GM13976 (cell line): ENCODE measurements at regions not wholly inside any gene's neighbourhood (a gene's known extent, or its start where the extent isn't known, plus 50 kb on each side); places are given as distances from the start of the nearest gene placed in this dataset.

Experiments
- DNase-seq: peaks from one replicate; pipeline ENCODE4 v3.0.0; 2012; ENCODE audit warnings: low spot score
- CTCF ChIP-seq: IDR thresholded peaks from 2 replicates; pipeline ENCODE4 v1.5.1; 2012; ENCODE audit warnings: borderline replicate concordance, mild to moderate bottlenecking; ENCODE audit not compliant: insufficient read depth; ENCODE audit errors: extremely low read depth, missing control alignments, control extremely low read depth
- in situ Hi-C: fragments of 300-500 bp; cut with MboI; formaldehyde crosslinking; loops from one replicate; pipeline ENCODE4 v1.12.0; 2022; ENCODE audit warnings: low sequenced_read_pairs, mixed read lengths, inconsistent platforms; ENCODE audit not compliant: unreplicated experiment

DNA sequence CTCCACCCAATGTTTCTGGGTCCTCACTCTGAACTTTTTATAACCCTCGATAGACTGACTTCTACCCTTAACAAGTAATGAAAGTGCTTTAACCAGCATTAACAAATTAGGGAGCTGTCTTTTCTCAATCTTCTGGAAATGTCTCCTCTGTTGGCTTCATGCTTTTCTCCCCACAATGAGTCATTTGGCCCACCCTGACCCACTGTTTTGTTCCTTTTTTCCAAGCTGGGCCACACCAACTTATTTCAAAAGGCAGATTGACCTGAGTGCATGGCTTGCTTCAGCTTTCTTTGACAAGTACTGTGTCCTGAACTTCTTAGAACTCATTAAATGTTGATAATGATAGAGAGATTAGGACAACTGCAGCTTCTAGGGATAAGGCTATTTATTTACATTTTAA, 199.6 kb upstream of the SEMA6D start:
- no peak for DNase-seq
- no peak for TF ChIP-seq CTCF
- in situ Hi-C loops = no loop called here

DNA sequence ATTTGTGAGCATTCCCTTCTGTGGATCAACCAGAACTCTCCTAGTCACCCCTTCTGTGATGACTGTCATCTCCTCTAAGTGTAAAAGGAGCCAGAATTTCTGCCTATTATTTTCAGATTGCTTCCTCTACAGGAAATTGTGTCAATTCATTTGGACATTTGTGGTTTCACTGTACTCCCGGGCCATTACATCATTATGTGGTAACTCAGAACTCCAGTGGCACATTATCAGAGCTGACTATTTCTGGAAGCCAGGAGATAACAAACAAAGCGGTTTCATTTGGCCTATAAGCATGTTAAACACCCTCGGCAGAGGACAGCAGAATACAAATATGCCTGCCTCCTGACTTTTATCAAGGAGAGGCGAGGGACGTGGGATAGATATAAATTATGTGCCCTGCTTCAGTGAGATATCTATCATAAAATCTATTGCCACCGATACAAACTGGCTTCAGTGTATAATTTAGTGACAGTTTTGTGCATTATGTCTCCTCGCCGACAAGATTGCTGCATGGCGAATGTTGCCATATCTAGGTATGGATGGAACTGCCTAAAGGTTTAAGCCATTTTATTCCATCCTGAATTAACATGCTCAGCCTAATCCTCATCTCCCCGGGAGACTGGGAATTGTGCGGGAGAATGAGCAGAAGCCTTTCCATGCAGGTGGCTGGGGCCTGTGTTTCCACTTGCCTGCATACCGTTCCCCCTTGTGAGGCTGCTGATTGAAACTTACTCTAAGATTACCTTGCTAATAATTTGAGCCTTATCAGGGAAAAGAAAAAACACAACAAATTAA, 193.4 kb upstream of the SEMA6D start:
- in situ Hi-C loops = no loop called here
- no peak for DNase-seq
- no peak for TF ChIP-seq CTCF

- no peak for DNase-seq
- TF ChIP-seq CTCF = no peak
- in situ Hi-C loops = no loop called here
These were observed 188.1 kb upstream of the SEMA6D start for GRCh38 chr15:47529241-47529640.

GRCh38 chr15:47534673-47535072, 182.6 kb upstream of the SEMA6D start:
- in situ Hi-C loops = no loop called here
- DNase-seq = no peak
- no peak for TF ChIP-seq CTCF

DNA sequence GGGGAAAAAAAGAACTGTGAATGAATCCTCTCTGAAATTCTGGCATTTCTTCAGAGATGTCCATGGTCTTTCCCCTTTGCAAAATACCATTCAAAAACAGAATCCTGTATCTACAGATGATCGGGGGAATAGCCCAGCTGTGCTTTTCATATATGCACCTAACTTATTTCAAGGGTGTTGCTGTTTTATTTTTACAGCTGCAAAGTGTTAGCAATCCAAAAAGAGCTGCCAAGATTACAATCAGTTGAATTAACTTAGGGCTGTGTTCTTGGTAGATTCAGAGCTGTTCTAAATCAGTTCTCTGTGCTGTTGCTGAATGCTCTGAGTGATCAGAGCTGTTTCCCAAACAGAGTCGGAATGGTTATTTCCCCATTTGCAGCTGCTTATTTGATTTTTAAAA, 175.7 kb upstream of the SEMA6D start:
- in situ Hi-C loops = no loop called here
- no peak for TF ChIP-seq CTCF
- DNase-seq = no peak

GRCh38 chr15:47542312-47542989, 174.9 kb upstream of the SEMA6D start:
- TF ChIP-seq CTCF = no peak

More at GRCh38 chr15:47542312-47542989, 174.9 kb upstream of the SEMA6D start:
- in situ Hi-C loops = no loop called here
- no peak for DNase-seq
